Prostate gland (tissue), 2 donors: ENCODE measurements at regions not wholly inside any gene's neighbourhood (a gene's known extent, or its start where the extent isn't known, plus 50 kb on each side); places are given as distances from the start of the nearest gene placed in this dataset.

Experiments
- CTCF ChIP-seq, 4 experiments: fragments of 200-600 bp in 2 of 4; fragments of 450-650 bp in 2 of 4; sonication (generic) in 2 of 4; IDR thresholded peaks; 1 replicate in 3 of 4; 2 replicates in 1 of 4; pipeline ENCODE4 v1.5.1; 2016 to 2019; ENCODE audit warnings: antibody characterized with exemption in 4 of 4, mild to moderate bottlenecking in 2 of 4, moderate library complexity in 2 of 4
- POLR2A ChIP-seq: fragments of 450-650 bp; IDR thresholded peaks from one replicate; pipeline ENCODE4 v1.6.1; 2016; ENCODE audit warnings: antibody characterized with exemption, mild to moderate bottlenecking

GRCh38 chr10:35705671-35706070 is 63.6 kb upstream of the FZD8 start:
- TF ChIP-seq CTCF (IDR thresholded peaks at IDR 0.05) (no peak), POLR2A (no peak)
